ENCODE measurements at regions not wholly inside any gene's neighbourhood (a gene's known extent, or its start where the extent isn't known, plus 50 kb on each side); places are given as distances from the start of the nearest gene placed in this dataset.
"Not testable (repeated sequence)": the region's sequence is repeated elsewhere in the genome, so short reads cannot be mapped to it uniquely, and the experiment has no call there.

GRCh38 chr15:28778397-28778796 is 66.2 kb upstream of the GOLGA8M start:
- not testable (repeated sequence) for H3K9me3 ChIP-seq (ENCODE audit: control insufficient read depth in 2 of 2, low read length in 2 of 2); H3K4me1 ChIP-seq (ENCODE audit: control insufficient read depth, insufficient read depth, low read length, poor library complexity, severe bottlenecking); H3K36me3 Mint-ChIP-seq; H3K36me3 ChIP-seq (ENCODE audit: control insufficient read depth, insufficient read depth, low read length); ATAC-seq (ENCODE audit: low read depth in 2 of 2); H3K27me3 ChIP-seq (ENCODE audit: control insufficient read depth, insufficient read depth, low read length); H3K27ac ChIP-seq (ENCODE audit: insufficient read depth, low read length, poor library complexity, severe bottlenecking); H3K4me1 Mint-ChIP-seq; H3K4me3 Mint-ChIP-seq; H3K9me3 Mint-ChIP-seq; H3K27ac Mint-ChIP-seq; H3K27me3 Mint-ChIP-seq; DNase-seq; H3K4me3 ChIP-seq (ENCODE audit: low read depth, low read length)

- not testable (repeated sequence) for H3K4me1 ChIP-seq (ENCODE audit: control insufficient read depth, insufficient read depth, low read length, poor library complexity, severe bottlenecking); H3K9me3 Mint-ChIP-seq; H3K27ac ChIP-seq (ENCODE audit: insufficient read depth, low read length, poor library complexity, severe bottlenecking); H3K27me3 ChIP-seq (ENCODE audit: control insufficient read depth, insufficient read depth, low read length); H3K36me3 ChIP-seq (ENCODE audit: control insufficient read depth, insufficient read depth, low read length); H3K4me3 ChIP-seq (ENCODE audit: low read depth, low read length); DNase-seq; H3K27ac Mint-ChIP-seq; H3K4me3 Mint-ChIP-seq; ATAC-seq (ENCODE audit: low read depth in 2 of 2); H3K27me3 Mint-ChIP-seq; H3K36me3 Mint-ChIP-seq; H3K4me1 Mint-ChIP-seq; H3K9me3 ChIP-seq (ENCODE audit: control insufficient read depth in 2 of 2, low read length in 2 of 2)
These were observed 60.6 kb upstream of the GOLGA8M start for GRCh38 chr15:28772857-28773256.
